Esophagus muscularis mucosa (tissue), 3 donors: ENCODE measurements at regions not wholly inside any gene's neighbourhood (a gene's known extent, or its start where the extent isn't known, plus 50 kb on each side); places are given as distances from the start of the nearest gene placed in this dataset.

ENCODE experiments used
- POLR2A ChIP-seq: fragments of 450-650 bp; IDR thresholded peaks from one replicate; pipeline ENCODE4 v1.6.1; 2017; ENCODE audit warnings: antibody characterized with exemption, moderate library complexity, mild to moderate bottlenecking, low read depth
- TF ChIP-seq, protein P1 (sequence below), 3 experiments: fragments of 200-600 bp in 2 of 3; fragments of 450-650 bp in 1 of 3; sonication (generic) in 2 of 3; IDR thresholded peaks; one replicate each; pipeline ENCODE4 v1.5.1; 2017 to 2019; ENCODE audit warnings: antibody characterized with exemption in 3 of 3, mild to moderate bottlenecking in 2 of 3, moderate library complexity in 1 of 3

DNA sequence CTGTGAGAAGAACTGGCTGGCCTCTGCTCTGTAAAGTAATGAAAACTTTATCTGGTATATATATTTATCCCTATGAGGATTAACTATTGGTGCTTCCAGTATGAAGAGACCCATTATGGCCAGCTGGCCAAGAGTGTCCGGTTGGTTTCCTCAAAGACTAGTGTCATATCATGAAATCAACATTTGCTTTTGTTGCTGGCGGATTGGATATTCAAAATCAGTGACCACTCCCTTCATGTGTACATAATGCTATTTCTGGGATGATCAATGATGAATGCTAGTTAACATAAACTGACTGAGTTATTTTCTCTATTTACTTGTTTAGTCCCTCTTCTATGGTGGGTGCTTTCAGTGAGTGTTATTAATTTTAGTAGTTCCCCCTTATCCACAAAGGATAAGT, 60.8 kb upstream of the NUDT12 start:
- TF ChIP-seq, protein P1, sequence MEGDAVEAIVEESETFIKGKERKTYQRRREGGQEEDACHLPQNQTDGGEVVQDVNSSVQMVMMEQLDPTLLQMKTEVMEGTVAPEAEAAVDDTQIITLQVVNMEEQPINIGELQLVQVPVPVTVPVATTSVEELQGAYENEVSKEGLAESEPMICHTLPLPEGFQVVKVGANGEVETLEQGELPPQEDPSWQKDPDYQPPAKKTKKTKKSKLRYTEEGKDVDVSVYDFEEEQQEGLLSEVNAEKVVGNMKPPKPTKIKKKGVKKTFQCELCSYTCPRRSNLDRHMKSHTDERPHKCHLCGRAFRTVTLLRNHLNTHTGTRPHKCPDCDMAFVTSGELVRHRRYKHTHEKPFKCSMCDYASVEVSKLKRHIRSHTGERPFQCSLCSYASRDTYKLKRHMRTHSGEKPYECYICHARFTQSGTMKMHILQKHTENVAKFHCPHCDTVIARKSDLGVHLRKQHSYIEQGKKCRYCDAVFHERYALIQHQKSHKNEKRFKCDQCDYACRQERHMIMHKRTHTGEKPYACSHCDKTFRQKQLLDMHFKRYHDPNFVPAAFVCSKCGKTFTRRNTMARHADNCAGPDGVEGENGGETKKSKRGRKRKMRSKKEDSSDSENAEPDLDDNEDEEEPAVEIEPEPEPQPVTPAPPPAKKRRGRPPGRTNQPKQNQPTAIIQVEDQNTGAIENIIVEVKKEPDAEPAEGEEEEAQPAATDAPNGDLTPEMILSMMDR (IDR thresholded peaks at IDR 0.05), result no peak
- no peak for TF ChIP-seq POLR2A
